CD4-positive, alpha-beta T cell (primary cell): ENCODE measurements at regions not wholly inside any gene's neighbourhood (a gene's known extent, or its start where the extent isn't known, plus 50 kb on each side); places are given as distances from the start of the nearest gene placed in this dataset.

Source experiments
- ATAC-seq: fragments of 200-7000 bp; cut with Tn5 transposase; one replicate; pipeline ENCODE4 v1.10.0; 2022; ENCODE audit warnings: mild to moderate bottlenecking; ENCODE audit not compliant: poor library complexity
- CTCF ChIA-PET: fragments of 350-600 bp; sonication (Branson Sonifier 250); formaldehyde crosslinking; loops from one replicate; lab custom pipeline; 2021; ENCODE audit warnings: antibody characterized with exemption, inconsistent platforms; lab: Charles Lee
- POLR2A ChIA-PET: fragments of 350-600 bp; sonication (Branson Sonifier 250); formaldehyde crosslinking; loops from one replicate; lab custom pipeline; 2021; ENCODE audit warnings: antibody characterized with exemption, inconsistent platforms; lab: Charles Lee
- DNase-seq, 14 experiments: peaks; one replicate each; pipeline ENCODE4 v3.0.0-alpha.2; 2013 to 2020; ENCODE audit warnings: mixed read lengths in 2 of 14
- H3K27ac ChIP-seq, 2 donors: one replicate each; pipeline versions ENCODE4 v1.5.1 to v1.7.0; 2013; ENCODE audit warnings: low read length in 2 of 2, low read depth in 1 of 2, mild to moderate bottlenecking in 1 of 2
- H3K27me3 ChIP-seq, 2 experiments: 1 replicate in 1 of 2; 2 replicates in 1 of 2; pipeline versions ENCODE4 v1.6.1 to v1.7.0; 2013; ENCODE audit warnings: low read length in 2 of 2, control low read depth in 1 of 2, mild to moderate bottlenecking in 1 of 2, moderate library complexity in 1 of 2; ENCODE audit not compliant: insufficient read depth in 2 of 2, control insufficient read depth in 1 of 2
- H3K36me3 ChIP-seq: one replicate; pipeline ENCODE4 v1.6.1; 2013; ENCODE audit warnings: low read length, control low read depth; ENCODE audit not compliant: insufficient read depth
- H3K4me1 ChIP-seq: one replicate; pipeline ENCODE4 v1.6.1; 2013; ENCODE audit warnings: low read length, control low read depth; ENCODE audit not compliant: insufficient read depth
- H3K4me3 ChIP-seq: one replicate; pipeline ENCODE4 v1.5.1; 2013; ENCODE audit warnings: mild to moderate bottlenecking, low read length, moderate library complexity
- H3K9me3 ChIP-seq, 2 experiments: 1 replicate in 1 of 2; 2 replicates in 1 of 2; pipeline versions ENCODE4 v1.6.1 to v1.7.0; 2013; ENCODE audit warnings: low read length in 2 of 2, mild to moderate bottlenecking in 2 of 2, control low read depth in 1 of 2, moderate library complexity in 1 of 2; ENCODE audit not compliant: control insufficient read depth in 1 of 2, insufficient read depth in 1 of 2
- H3K27ac Mint-ChIP-seq: one replicate; pipeline ENCODE4 v1.8.0; 2020; ENCODE audit warnings: mixed read lengths
- H3K27me3 Mint-ChIP-seq: one replicate; pipeline ENCODE4 v1.8.0; 2021; ENCODE audit warnings: mixed read lengths
- H3K36me3 Mint-ChIP-seq: one replicate; pipeline ENCODE4 v1.8.0; 2021; ENCODE audit warnings: low read depth, mixed read lengths
- H3K4me1 Mint-ChIP-seq: one replicate; pipeline ENCODE4 v1.8.0; 2021; ENCODE audit warnings: low read depth, mixed read lengths
- H3K4me3 Mint-ChIP-seq: one replicate; pipeline ENCODE4 v1.8.0; 2020; ENCODE audit warnings: mild to moderate bottlenecking, mixed read lengths
- H3K9me3 Mint-ChIP-seq: one replicate; pipeline ENCODE4 v1.8.0; 2020; ENCODE audit warnings: mixed read lengths
- CTCF ChIP-seq: fragments of 200-600 bp; IDR thresholded peaks from one replicate; pipeline ENCODE4 v1.8.0; 2022; ENCODE audit warnings: antibody characterized with exemption, mild to moderate bottlenecking
- intact Hi-C, 2 experiments: fragments of 100-400 bp; cut with DNase I in 1 of 2; cut with micrococcal nuclease in 1 of 2; formaldehyde crosslinking; loops; one replicate each; pipeline versions ENCODE4 v1.15.1 to v1.9.0; 2023 to 2025; cut with DNase I, micrococcal nuclease

GRCh38 chr13:44301639-44302015, 72.0 kb upstream of the SERP2 start:
- intact Hi-C loops, result no loop called here
- H3K27ac ChIP-seq, result no peak overlapping the region

GRCh38 chr13:44302233-44302632, 71.4 kb upstream of the SERP2 start:
- no peaks in the 10 kb centered on the region for H3K36me3 Mint-ChIP-seq
- Histone ChIP-seq H3K27me3 (no peaks in the 10 kb centered on the region), H3K9me3 (no peaks in the 10 kb centered on the region), H3K4me3 (no peak overlapping the region), H3K27ac (no peak overlapping the region), H3K36me3 (no peaks in the 10 kb centered on the region), H3K4me1 (peaks cover 11% of the 10 kb centered on the region)
- H3K4me3 Mint-ChIP-seq, result no peak overlapping the region
- peaks cover 30% of the 10 kb centered on the region for H3K4me1 Mint-ChIP-seq
- POLR2A ChIA-PET, result no interaction called here
- peaks cover 7% of the 10 kb centered on the region for H3K27me3 Mint-ChIP-seq
- DNase-seq (no peak), ATAC-seq (no peak)
- no peak overlapping the region for H3K27ac Mint-ChIP-seq
- CTCF ChIA-PET, result no interaction called here
- H3K9me3 Mint-ChIP-seq, result no peaks in the 10 kb centered on the region
- intact Hi-C loops, result no loop called here
- no peak for TF ChIP-seq CTCF

More at GRCh38 chr13:44301639-44302015, 72.0 kb upstream of the SERP2 start:
- no peak overlapping the region for H3K4me3 ChIP-seq
- no peak overlapping the region for H3K27ac Mint-ChIP-seq
- TF ChIP-seq CTCF, result no peak
- H3K9me3 ChIP-seq, result no peaks in the 10 kb centered on the region
- DNase-seq (no peak), ATAC-seq (no peak)
- peaks cover 25% of the 10 kb centered on the region for H3K4me1 Mint-ChIP-seq
- no peaks in the 10 kb centered on the region for H3K27me3 ChIP-seq
- no peaks in the 10 kb centered on the region for H3K36me3 ChIP-seq
- CTCF ChIA-PET, result no interaction called here
- peaks cover 7% of the 10 kb centered on the region for H3K4me1 ChIP-seq
- no peaks in the 10 kb centered on the region for H3K9me3 Mint-ChIP-seq
- no peaks in the 10 kb centered on the region for H3K36me3 Mint-ChIP-seq
- H3K27me3 Mint-ChIP-seq, result peaks cover 7% of the 10 kb centered on the region
- no peak overlapping the region for H3K4me3 Mint-ChIP-seq
- POLR2A ChIA-PET, result no interaction called here

GRCh38 chr13:44302940-44303575, 70.6 kb upstream of the SERP2 start:
- CTCF ChIA-PET, result no interaction called here
- no peak overlapping the region for H3K27ac Mint-ChIP-seq

More at GRCh38 chr13:44302940-44303575, 70.6 kb upstream of the SERP2 start:
- Histone ChIP-seq H3K36me3 (no peaks in the 10 kb centered on the region), H3K9me3 (no peaks in the 10 kb centered on the region), H3K4me3 (no peak overlapping the region), H3K27me3 (no peaks in the 10 kb centered on the region), H3K27ac (no peak overlapping the region), H3K4me1 (peaks cover 11% of the 10 kb centered on the region)
- H3K4me1 Mint-ChIP-seq, result peaks cover 33% of the 10 kb centered on the region
- peaks cover 7% of the 10 kb centered on the region for H3K27me3 Mint-ChIP-seq
- H3K9me3 Mint-ChIP-seq, result no peaks in the 10 kb centered on the region
- intact Hi-C loops, result no loop called here
- DNase-seq (no peak), ATAC-seq (no peak)
- H3K36me3 Mint-ChIP-seq, result no peaks in the 10 kb centered on the region
- no peak overlapping the region for H3K4me3 Mint-ChIP-seq
- POLR2A ChIA-PET, result interaction anchor here (1.0 kb wide), 1 partner anchor 25 kb away, joined by 4 read pairs; no protein-coding TSS in a partner anchor
- no peak for TF ChIP-seq CTCF
